ENCODE measurements at regions not wholly inside any gene's neighbourhood (a gene's known extent, or its start where the extent isn't known, plus 50 kb on each side); places are given as distances from the start of the nearest gene placed in this dataset.

DNA sequence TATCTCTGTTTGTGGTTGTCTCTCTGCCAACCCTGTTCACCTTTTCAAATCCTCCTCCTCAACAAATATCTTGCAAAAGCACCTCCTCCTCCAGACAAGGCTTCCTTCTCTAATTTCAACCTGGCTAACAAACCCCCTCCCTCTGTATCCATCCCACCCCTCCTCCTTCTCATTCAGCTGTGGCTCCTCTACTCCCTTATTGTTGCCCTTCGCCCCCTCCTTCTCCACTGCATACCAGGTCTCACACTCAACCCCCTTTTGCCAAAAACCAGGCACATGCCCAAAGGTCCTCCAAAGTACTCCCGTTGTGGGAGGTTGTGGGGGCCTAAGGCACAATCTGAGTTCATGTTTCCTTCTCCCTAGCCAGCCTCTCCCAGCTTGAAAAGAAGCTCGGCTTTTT, 110.6 kb downstream of the JRKL start:
- CTCF ChIA-PET: no interaction called here
- TF ChIP-seq, protein P1, sequence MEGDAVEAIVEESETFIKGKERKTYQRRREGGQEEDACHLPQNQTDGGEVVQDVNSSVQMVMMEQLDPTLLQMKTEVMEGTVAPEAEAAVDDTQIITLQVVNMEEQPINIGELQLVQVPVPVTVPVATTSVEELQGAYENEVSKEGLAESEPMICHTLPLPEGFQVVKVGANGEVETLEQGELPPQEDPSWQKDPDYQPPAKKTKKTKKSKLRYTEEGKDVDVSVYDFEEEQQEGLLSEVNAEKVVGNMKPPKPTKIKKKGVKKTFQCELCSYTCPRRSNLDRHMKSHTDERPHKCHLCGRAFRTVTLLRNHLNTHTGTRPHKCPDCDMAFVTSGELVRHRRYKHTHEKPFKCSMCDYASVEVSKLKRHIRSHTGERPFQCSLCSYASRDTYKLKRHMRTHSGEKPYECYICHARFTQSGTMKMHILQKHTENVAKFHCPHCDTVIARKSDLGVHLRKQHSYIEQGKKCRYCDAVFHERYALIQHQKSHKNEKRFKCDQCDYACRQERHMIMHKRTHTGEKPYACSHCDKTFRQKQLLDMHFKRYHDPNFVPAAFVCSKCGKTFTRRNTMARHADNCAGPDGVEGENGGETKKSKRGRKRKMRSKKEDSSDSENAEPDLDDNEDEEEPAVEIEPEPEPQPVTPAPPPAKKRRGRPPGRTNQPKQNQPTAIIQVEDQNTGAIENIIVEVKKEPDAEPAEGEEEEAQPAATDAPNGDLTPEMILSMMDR (IDR thresholded peaks at IDR 0.05; ENCODE audit: insufficient read depth, low read length, missing control alignments): no peak
- no peak for DNase-seq (ENCODE audit: low read depth, low spot score)
- no peak overlapping the region for H3K4me3 ChIP-seq (ENCODE audit: low read depth, low read length)
- POLR2A ChIA-PET: no interaction called here

- ChIA-PET POLR2A (no interaction called here), CTCF (no interaction called here)
- no peak overlapping the region for H3K4me3 ChIP-seq (ENCODE audit: low read depth, low read length)
- TF ChIP-seq, protein P1 (IDR thresholded peaks at IDR 0.05; ENCODE audit: insufficient read depth, low read length, missing control alignments): no peak
- DNase-seq (ENCODE audit: low read depth, low spot score): no peak
Measured at GRCh38 chr11:96506041-96506440, 116.2 kb downstream of the JRKL start.

DNA sequence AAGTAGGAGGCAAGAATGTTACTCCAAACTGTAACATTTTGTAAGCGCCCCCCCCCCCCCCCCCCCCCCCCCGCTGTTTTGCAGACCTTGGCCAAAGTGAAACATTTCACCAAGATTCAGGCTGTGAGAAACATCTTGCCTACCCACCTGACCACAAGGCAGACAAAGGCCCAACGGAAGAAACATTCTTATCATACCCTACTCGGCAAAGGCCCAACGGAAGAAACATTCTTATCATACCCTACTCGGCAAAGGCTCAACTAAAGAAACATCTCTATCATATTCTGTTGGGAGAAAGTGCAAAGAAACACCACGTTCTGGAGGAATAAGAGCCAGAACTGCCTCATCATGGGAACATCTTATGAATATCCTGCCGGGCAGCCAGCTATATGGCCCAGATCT, 117.1 kb downstream of the JRKL start:
- POLR2A ChIA-PET: no interaction called here
- H3K4me3 ChIP-seq (ENCODE audit: low read depth, low read length): no peak overlapping the region
- CTCF ChIA-PET: no interaction called here
- no peak for DNase-seq (ENCODE audit: low read depth, low spot score)
- TF ChIP-seq, protein P1 (IDR thresholded peaks at IDR 0.05; ENCODE audit: insufficient read depth, low read length, missing control alignments): no peak

- H3K4me3 ChIP-seq (ENCODE audit: low read depth, low read length): no peak overlapping the region
- ChIA-PET CTCF (no interaction called here), POLR2A (no interaction called here)
- no peak for DNase-seq (ENCODE audit: low read depth, low spot score)
- TF ChIP-seq, protein P1 (IDR thresholded peaks at IDR 0.05; ENCODE audit: insufficient read depth, low read length, missing control alignments): no peak
Measured at GRCh38 chr11:96508861-96509260, 119.0 kb downstream of the JRKL start.

DNA sequence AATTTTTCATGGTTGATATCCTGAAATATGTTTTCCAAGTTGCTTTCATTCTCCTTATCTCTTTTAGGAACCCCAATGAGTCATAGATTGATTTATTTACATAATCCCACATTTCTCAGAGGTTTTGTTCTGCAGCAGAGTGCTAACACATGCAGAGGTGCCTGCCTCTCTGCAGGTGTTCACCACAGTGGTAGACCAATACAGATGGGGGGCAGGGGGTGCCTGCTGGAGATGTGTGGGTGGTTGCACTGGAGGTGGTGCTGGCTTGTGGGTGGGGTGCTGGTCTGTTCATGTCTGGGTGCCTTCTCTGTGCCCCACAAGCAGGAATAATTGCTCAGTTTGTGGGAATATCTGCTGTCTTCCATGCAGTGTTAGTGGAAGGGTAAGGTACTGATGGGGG, 131.1 kb downstream of the JRKL start:
- ChIA-PET CTCF (no interaction called here), POLR2A (no interaction called here)
- no peak for DNase-seq (ENCODE audit: low read depth, low spot score)
- TF ChIP-seq, protein P1 (IDR thresholded peaks at IDR 0.05; ENCODE audit: insufficient read depth, low read length, missing control alignments): no peak
- H3K4me3 ChIP-seq (ENCODE audit: low read depth, low read length): no peak overlapping the region

- ChIA-PET CTCF (interaction anchor here (1.2 kb wide), 1 partner anchor 59 kb away, joined by 3 read pairs; no protein-coding TSS in a partner anchor), POLR2A (no interaction called here)
- no peak for DNase-seq (ENCODE audit: low read depth, low spot score)
- TF ChIP-seq, protein P1 (IDR thresholded peaks at IDR 0.05; ENCODE audit: insufficient read depth, low read length, missing control alignments): no peak
- no peak overlapping the region for H3K4me3 ChIP-seq (ENCODE audit: low read depth, low read length)
Measured at GRCh38 chr11:96523656-96524055, 133.8 kb downstream of the JRKL start.
